ENCODE measurements at regions not wholly inside any gene's neighbourhood (a gene's known extent, or its start where the extent isn't known, plus 50 kb on each side); places are given as distances from the start of the nearest gene placed in this dataset.
"Not testable (repeated sequence)": the region's sequence is repeated elsewhere in the genome, so short reads cannot be mapped to it uniquely, and the experiment has no call there.

- Histone ChIP-seq H3K4me2 (ENCODE audit: low read length) (no peak overlapping the region), H3K9me2 (ENCODE audit: insufficient read depth, low read length) (no peaks in the 10 kb centered on the region), H3K27ac (ENCODE audit: low read length) (no peak overlapping the region), H3K4me3 (ENCODE audit: low read length) (no peak overlapping the region), H3K9ac (ENCODE audit: low read length) (no peak overlapping the region), H2AFZ (ENCODE audit: low read depth, low read length) (no peak overlapping the region), H3K27me3 (ENCODE audit: insufficient read depth, low read depth, low read length) (no peaks in the 10 kb centered on the region), H4K20me1 (ENCODE audit: insufficient read depth) (no peaks in the 10 kb centered on the region), H3K9me3 (ENCODE audit: low read length) (no peaks in the 10 kb centered on the region), H3F3A (ENCODE audit: insufficient read depth, low read length, poor library complexity, severe bottlenecking) (no peaks in the 10 kb centered on the region), H3K79me2 (replicated peaks; ENCODE audit: insufficient read depth, low read length) (no peaks in the 10 kb centered on the region), H3K36me3 (ENCODE audit: insufficient read depth, low read length) (no peaks in the 10 kb centered on the region)
- TF ChIP-seq POLR2AphosphoS5 (IDR thresholded peaks at IDR 0.05) (no peak), SMC3 (conservative IDR thresholded peaks at IDR 0.05; ENCODE audit: poor library complexity) (no peak), RAD21 (conservative IDR thresholded peaks at IDR 0.05) (no peak), TAF1 (IDR thresholded peaks at IDR 0.05; ENCODE audit: low read depth) (no peak), MXI1 (conservative IDR thresholded peaks at IDR 0.05; ENCODE audit: poor library complexity, severe bottlenecking) (no peak), REST (IDR thresholded peaks at IDR 0.05; ENCODE audit: borderline replicate concordance) (no peak), EP300 (conservative IDR thresholded peaks at IDR 0.05; ENCODE audit: poor library complexity, severe bottlenecking) (no peak), EZH2 (IDR thresholded peaks at IDR 0.05; ENCODE audit: borderline replicate concordance, insufficient read depth, low read length, poor library complexity, severe bottlenecking) (no peak)
- TF ChIP-seq, protein P1, sequence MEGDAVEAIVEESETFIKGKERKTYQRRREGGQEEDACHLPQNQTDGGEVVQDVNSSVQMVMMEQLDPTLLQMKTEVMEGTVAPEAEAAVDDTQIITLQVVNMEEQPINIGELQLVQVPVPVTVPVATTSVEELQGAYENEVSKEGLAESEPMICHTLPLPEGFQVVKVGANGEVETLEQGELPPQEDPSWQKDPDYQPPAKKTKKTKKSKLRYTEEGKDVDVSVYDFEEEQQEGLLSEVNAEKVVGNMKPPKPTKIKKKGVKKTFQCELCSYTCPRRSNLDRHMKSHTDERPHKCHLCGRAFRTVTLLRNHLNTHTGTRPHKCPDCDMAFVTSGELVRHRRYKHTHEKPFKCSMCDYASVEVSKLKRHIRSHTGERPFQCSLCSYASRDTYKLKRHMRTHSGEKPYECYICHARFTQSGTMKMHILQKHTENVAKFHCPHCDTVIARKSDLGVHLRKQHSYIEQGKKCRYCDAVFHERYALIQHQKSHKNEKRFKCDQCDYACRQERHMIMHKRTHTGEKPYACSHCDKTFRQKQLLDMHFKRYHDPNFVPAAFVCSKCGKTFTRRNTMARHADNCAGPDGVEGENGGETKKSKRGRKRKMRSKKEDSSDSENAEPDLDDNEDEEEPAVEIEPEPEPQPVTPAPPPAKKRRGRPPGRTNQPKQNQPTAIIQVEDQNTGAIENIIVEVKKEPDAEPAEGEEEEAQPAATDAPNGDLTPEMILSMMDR (IDR thresholded peaks at IDR 0.05; ENCODE audit: poor library complexity, severe bottlenecking), result no peak
Measured at GRCh38 chr7:10507032-10507431, 466.6 kb upstream of the PHF14 start.

DNA sequence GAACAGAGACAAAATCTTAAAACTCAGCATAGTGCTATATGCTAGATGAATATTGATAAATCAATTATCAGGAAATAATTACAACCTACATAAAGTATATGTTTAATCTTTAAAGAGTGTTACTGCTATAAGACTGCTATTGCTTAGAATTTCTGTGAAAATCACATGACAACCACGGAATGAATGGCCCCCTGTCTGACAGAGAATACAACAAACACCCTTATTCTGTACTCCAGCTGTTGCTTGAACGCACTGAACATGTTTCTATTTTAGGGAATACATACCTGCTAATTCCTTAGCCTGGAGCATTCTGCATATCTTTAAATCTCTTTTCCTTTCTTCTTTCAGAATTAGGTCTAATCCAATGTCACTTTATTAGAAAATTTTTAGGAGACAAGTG lies 452.4 kb upstream of the PHF14 start:
- Histone ChIP-seq H3K27ac (ENCODE audit: low read length) (no peak overlapping the region), H3K4me3 (ENCODE audit: low read length) (no peak overlapping the region), H3K36me3 (ENCODE audit: insufficient read depth, low read length) (no peaks in the 10 kb centered on the region), H3K9me3 (ENCODE audit: low read length) (no peaks in the 10 kb centered on the region), H4K20me1 (ENCODE audit: insufficient read depth) (no peaks in the 10 kb centered on the region), H3K9me2 (ENCODE audit: insufficient read depth, low read length) (no peaks in the 10 kb centered on the region), H3F3A (ENCODE audit: insufficient read depth, low read length, poor library complexity, severe bottlenecking) (no peaks in the 10 kb centered on the region), H3K4me2 (ENCODE audit: low read length) (no peak overlapping the region), H3K27me3 (ENCODE audit: insufficient read depth, low read depth, low read length) (no peaks in the 10 kb centered on the region), H3K9ac (ENCODE audit: low read length) (no peak overlapping the region), H3K79me2 (replicated peaks; ENCODE audit: insufficient read depth, low read length) (no peaks in the 10 kb centered on the region), H2AFZ (ENCODE audit: low read depth, low read length) (no peak overlapping the region)
- TF ChIP-seq RAD21 (conservative IDR thresholded peaks at IDR 0.05) (no peak), EZH2 (IDR thresholded peaks at IDR 0.05; ENCODE audit: borderline replicate concordance, insufficient read depth, low read length, poor library complexity, severe bottlenecking) (no peak), REST (IDR thresholded peaks at IDR 0.05; ENCODE audit: borderline replicate concordance) (no peak), MXI1 (conservative IDR thresholded peaks at IDR 0.05; ENCODE audit: poor library complexity, severe bottlenecking) (no peak), TAF1 (IDR thresholded peaks at IDR 0.05; ENCODE audit: low read depth) (no peak), EP300 (conservative IDR thresholded peaks at IDR 0.05; ENCODE audit: poor library complexity, severe bottlenecking) (no peak), SMC3 (conservative IDR thresholded peaks at IDR 0.05; ENCODE audit: poor library complexity) (no peak), POLR2AphosphoS5 (IDR thresholded peaks at IDR 0.05) (no peak)
- TF ChIP-seq, protein P1 (IDR thresholded peaks at IDR 0.05; ENCODE audit: poor library complexity, severe bottlenecking), result no peak

DNA sequence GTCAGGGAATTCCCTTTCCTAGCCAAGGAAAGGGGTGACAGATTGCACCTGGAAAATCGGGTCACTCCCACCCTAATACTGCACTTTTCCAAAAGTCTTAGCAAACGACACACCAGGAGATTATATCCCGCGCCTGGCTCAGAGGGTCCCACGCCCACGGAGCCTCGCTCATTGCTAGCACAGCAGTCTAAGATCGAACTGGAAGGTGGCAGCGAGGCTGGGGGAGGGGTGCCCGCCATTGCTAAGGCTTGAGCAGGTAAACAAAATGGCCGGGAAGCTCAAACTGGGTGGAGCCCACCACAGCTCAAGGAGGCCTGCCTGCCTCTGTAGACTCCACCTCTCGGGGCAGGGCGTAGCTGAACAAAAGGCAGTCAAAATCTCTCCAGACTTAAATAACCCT lies 440.2 kb upstream of the PHF14 start:
- H3K9me3 ChIP-seq (ENCODE audit: low read length); H3K79me2 ChIP-seq (replicated peaks; ENCODE audit: insufficient read depth, low read length); H2AFZ ChIP-seq (ENCODE audit: low read depth, low read length); H3K9ac ChIP-seq (ENCODE audit: low read length); H3K4me2 ChIP-seq (ENCODE audit: low read length); H3K27me3 ChIP-seq (ENCODE audit: insufficient read depth, low read depth, low read length); H3K36me3 ChIP-seq (ENCODE audit: insufficient read depth, low read length); H4K20me1 ChIP-seq (ENCODE audit: insufficient read depth); H3K9me2 ChIP-seq (ENCODE audit: insufficient read depth, low read length); H3F3A ChIP-seq (ENCODE audit: insufficient read depth, low read length, poor library complexity, severe bottlenecking); H3K27ac ChIP-seq (ENCODE audit: low read length); H3K4me3 ChIP-seq (ENCODE audit: low read length): not testable (repeated sequence)

All from neural cell (in vitro differentiated cells).